Heart right ventricle (tissue), 16 donors: ENCODE measurements at regions not wholly inside any gene's neighbourhood (a gene's known extent, or its start where the extent isn't known, plus 50 kb on each side); places are given as distances from the start of the nearest gene placed in this dataset.

Experiments used
- ATAC-seq, 8 donors: fragments of 200-7000 bp; cut with Tn5 transposase; one replicate each; pipeline ENCODE4 v1.9.1; 2020; ENCODE audit warnings: mild to moderate bottlenecking in 8 of 8, moderate library complexity in 8 of 8, moderate number of reproducible peaks in 1 of 8
- DNase-seq, 2 donors: peaks; one replicate each; pipeline ENCODE4 v3.0.0-alpha.2; 2020
- H3K27ac ChIP-seq, 10 donors: fragments of 200-600 bp; sonication (generic) in 2 of 10; one replicate each; pipeline versions ENCODE4 v1.5.0 to v1.8.0; 2020 to 2022; ENCODE audit warnings: mild to moderate bottlenecking in 3 of 10
- H3K27me3 ChIP-seq, 7 donors: fragments of 200-600 bp; one replicate each; pipeline ENCODE4 v1.8.0; 2021 to 2022; ENCODE audit warnings: mild to moderate bottlenecking in 2 of 7
- H3K36me3 ChIP-seq, 9 donors: fragments of 200-600 bp; sonication (generic) in 1 of 9; one replicate each; pipeline versions ENCODE4 v1.5.0 to v1.8.0; 2020 to 2022; ENCODE audit warnings: mild to moderate bottlenecking in 2 of 9
- H3K4me1 ChIP-seq, 9 donors: fragments of 200-600 bp; sonication (generic) in 1 of 9; one replicate each; pipeline versions ENCODE4 v1.5.0 to v1.8.0; 2020 to 2022; ENCODE audit warnings: mild to moderate bottlenecking in 4 of 9
- H3K4me3 ChIP-seq, 10 donors: fragments of 200-600 bp; sonication (generic) in 2 of 10; one replicate each; pipeline versions ENCODE4 v1.5.0 to v1.8.0; 2020 to 2022; ENCODE audit warnings: mild to moderate bottlenecking in 7 of 10, moderate library complexity in 2 of 10
- H3K9me3 ChIP-seq, 11 donors: fragments of 200-600 bp in 10 of 11; sonication (generic) in 2 of 11; one replicate each; pipeline versions ENCODE4 v1.5.0 to v1.8.0; 2013 to 2022; ENCODE audit warnings: mild to moderate bottlenecking in 2 of 11, control low read depth in 1 of 11, moderate library complexity in 1 of 11
- CTCF ChIP-seq, 9 donors: fragments of 200-600 bp; sonication (generic) in 2 of 9; IDR thresholded peaks; one replicate each; pipeline versions ENCODE4 v1.5.0 to v1.8.0; 2021 to 2022; ENCODE audit warnings: antibody characterized with exemption in 9 of 9, mild to moderate bottlenecking in 5 of 9, moderate library complexity in 1 of 9
- WGBS, 2 donors: extraction: QIAGEN DNeasy Blood & Tissue Kit; methylation state at CpG; one replicate each; pipeline ENCODE4 v1.1.7; 2013; ENCODE audit warnings: inconsistent platforms in 1 of 2; 5-methylcytosine and 5-hydroxymethylcytosine counted together
- intact Hi-C, 10 donors: fragments of 100-400 bp; cut with DNase I; formaldehyde crosslinking; loops; one replicate each; pipeline versions ENCODE4 v1.11.1 to v1.14.2; 2022
- donor health status: Arrhythmogenic right ventricular cardiomyopathy.
- donor health status: ischemic (EF 13 %, LVEDD 7.1; RV severe dilation, severe dysfunction).
- donor health status: healthy with polysubstance abuse.
- donor health status: DM: no; HTN: yes; CAD: no.
- donor health status: DM: no; HTN: no; CAD: no.
- donor health status: ischemic (EF 25% LVEDD 6.9; RV normal size, moderate dysfunction).
- donor health status: ischemic (EF 25% LVEDD 5.7; RV mildly dilated, moderate dysfunction).
- donor health status: healthy.
- donor health status: DM: yes; HTN: yes; CAD: no.
- donor health status: Ischemic cardiomyopathy.
- donor health status: ischemic (EF 35%, LVEDD 5.7; RV mildly dilated, moderate dysfunction).
- donor health status: nonischemic (EF 11% LVEDD 7.7; RV severe dilation, severe dysfunction).
- donor health status: DM: yes; HTN: yes; CAD: no.
- donor health status: PGD.
- donor health status: ischemic (EF 29% LVEDD 5.4; RV normal size, mild dysfunction).
- donor health status: nonischemic (EF 23%, LVEDD 6.1; RV moderate dilation, normal function).

GRCh38 chr13:86085890-86086289, 286.7 kb upstream of the SLITRK6 start:
- H3K9me3 ChIP-seq = peaks cover 0 to 3% (median 0%) of the 10 kb centered on the region in 11 donors
- ATAC-seq = no peak
- no peak for DNase-seq
- H3K27me3 ChIP-seq = no peaks in the 10 kb centered on the region
- H3K27ac ChIP-seq = no peak overlapping the region
- H3K4me3 ChIP-seq = no peak overlapping the region
- TF ChIP-seq CTCF (IDR thresholded peaks at IDR 0.05) = peak in 1 of 9 donors; percentile 7
- no peaks in the 10 kb centered on the region for H3K36me3 ChIP-seq
- no peaks in the 10 kb centered on the region for H3K4me1 ChIP-seq
- intact Hi-C loops = no loop called here

GRCh38 chr13:86082121-86082520, 282.9 kb upstream of the SLITRK6 start:
- Histone ChIP-seq H3K27ac (no peak overlapping the region), H3K4me3 (no peak overlapping the region), H3K27me3 (no peaks in the 10 kb centered on the region), H3K36me3 (no peaks in the 10 kb centered on the region), H3K9me3 (no peaks in the 10 kb centered on the region), H3K4me1 (no peaks in the 10 kb centered on the region)
- ATAC-seq (no peak), DNase-seq (no peak)
- no peak for TF ChIP-seq CTCF (IDR thresholded peaks at IDR 0.05)
- intact Hi-C loops = no loop called here

DNA sequence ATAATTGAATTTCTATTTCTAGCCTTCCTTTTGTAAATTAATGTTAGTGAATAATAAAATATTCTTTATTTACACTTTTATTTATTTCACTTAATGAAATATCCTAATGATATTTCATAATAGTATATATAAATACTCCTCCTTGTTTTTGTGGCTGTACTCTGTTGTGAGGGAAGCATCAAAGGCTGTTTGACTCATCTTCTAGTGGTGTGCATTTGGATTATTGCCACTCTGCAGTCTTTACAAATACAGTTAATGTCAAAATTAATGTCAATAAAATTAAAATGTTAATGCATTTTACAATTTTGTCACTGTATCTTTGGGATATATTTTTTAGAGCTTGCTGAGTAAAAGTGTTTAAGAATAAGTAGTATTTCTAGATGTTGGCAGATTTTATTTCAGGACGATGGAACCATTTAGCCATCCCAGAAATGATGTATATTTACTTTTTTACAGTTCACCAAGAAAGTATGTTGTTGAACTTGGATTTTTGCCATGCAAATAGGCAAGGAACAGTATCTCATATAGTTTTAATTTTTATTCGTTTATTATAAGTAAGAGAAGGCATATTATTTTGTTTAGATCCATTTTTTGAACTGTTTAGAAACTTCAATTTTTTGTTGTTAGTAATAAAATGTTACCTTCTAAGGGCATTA, 281.2 kb upstream of the SLITRK6 start:
- no peaks in the 10 kb centered on the region for H3K4me1 ChIP-seq
- H3K36me3 ChIP-seq = no peaks in the 10 kb centered on the region
- ATAC-seq (no peak), DNase-seq (no peak)
- no peaks in the 10 kb centered on the region for H3K9me3 ChIP-seq
- no peak overlapping the region for H3K4me3 ChIP-seq
- no peaks in the 10 kb centered on the region for H3K27me3 ChIP-seq
- 53 to 64% methylated on average over 2 of the region's 2 CpGs for WGBS, 2 donors
- intact Hi-C loops = no loop called here
- no peak for TF ChIP-seq CTCF (IDR thresholded peaks at IDR 0.05)
- no peak overlapping the region for H3K27ac ChIP-seq

DNA sequence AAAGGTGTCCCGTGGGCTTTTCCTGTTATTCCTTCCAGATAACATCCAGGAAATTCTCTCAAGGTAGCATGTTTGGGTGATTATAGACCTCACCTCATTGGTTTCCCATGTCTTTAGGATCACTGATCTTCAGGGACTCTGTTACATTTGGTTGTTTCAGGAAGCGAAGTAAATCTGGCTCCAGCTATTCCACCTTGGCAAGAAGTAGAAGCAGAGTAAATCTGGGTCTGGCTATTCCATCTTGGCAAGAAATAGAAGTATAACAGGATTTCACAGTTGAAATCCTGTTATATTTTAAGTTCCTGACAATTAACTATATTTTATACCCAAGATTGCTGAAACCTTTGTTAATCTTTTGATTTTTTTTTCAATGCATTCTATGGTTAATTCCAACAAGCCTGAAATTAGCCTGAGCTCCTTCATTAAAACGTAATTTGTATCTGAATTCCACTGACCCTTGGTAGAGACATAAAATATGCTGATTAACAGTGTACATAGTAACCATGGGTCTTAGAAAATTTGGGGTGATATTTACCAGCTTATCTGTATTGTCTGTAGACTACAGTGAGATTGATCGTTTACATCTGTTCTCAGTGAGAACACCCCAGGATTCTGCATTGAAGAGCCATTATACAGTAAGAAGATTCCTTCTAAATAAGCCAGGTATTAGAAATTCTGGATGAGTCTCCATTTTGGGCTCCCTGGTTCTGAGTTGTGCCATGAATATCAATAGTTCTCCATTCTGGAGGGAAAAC, 267.6 kb upstream of the SLITRK6 start:
- H3K36me3 ChIP-seq = no peaks in the 10 kb centered on the region
- H3K4me1 ChIP-seq = no peaks in the 10 kb centered on the region
- WGBS, 2 donors = 70 to 76% methylated on average over 4 of the region's 4 CpGs
- H3K4me3 ChIP-seq = no peak overlapping the region
- no peak for DNase-seq
- H3K27me3 ChIP-seq = no peaks in the 10 kb centered on the region
- H3K27ac ChIP-seq = no peak overlapping the region
- no peak for ATAC-seq
- peaks cover 0 to 15% (median 0%) of the 10 kb centered on the region in 11 donors for H3K9me3 ChIP-seq
- no peak for TF ChIP-seq CTCF (IDR thresholded peaks at IDR 0.05)
- intact Hi-C loops = loop anchor here in 1 of 10 donors (10.0 kb wide), 1 partner anchor 1258 kb away; no protein-coding TSS in a partner anchor
